ENCODE measurements at regions not wholly inside any gene's neighbourhood (a gene's known extent, or its start where the extent isn't known, plus 50 kb on each side); places are given as distances from the start of the nearest gene placed in this dataset.
A peak's percentile ranks its signal among the peaks of the same experiment; 100 is the strongest.

DNA sequence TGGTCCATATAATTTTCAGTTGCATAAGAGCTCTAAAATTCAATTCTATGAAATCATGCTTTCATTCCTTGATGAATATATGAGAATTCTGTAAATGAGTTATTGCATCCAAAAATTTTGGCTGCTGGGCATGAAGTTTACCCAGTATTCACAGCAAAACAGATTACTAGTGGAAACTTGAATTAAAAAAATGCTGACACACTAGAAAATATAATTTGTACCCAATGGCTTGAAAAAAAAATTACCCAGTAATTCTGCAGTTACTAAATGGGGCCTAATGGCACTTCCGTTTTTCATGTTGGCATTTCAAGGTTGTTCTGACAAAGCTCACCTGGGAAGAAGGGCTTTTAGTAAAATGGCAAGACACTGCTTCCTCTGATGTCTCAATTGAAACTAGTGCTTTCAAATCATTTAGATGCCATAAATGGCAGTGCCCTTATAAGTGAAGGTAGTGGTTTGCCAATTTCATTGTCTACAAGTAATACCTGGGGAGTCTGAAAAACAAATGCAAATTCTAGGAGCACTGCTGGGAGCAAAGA lies 343.6 kb downstream of the TDRD15 start:
- Histone ChIP-seq H3K9ac (ENCODE audit: insufficient read depth, low read depth, low read length) (no peak overlapping the region), H3K79me2 (ENCODE audit: insufficient read depth, low read length) (no peaks in the 10 kb centered on the region), H3K9me3 (ENCODE audit: low read length) (no peaks in the 10 kb centered on the region), H3K27me3 (ENCODE audit: control insufficient read depth in 1 of 2, insufficient read depth in 2 of 2, low read length in 2 of 2) (no peaks in the 10 kb centered on the region), H4K20me1 (ENCODE audit: insufficient read depth, low read length) (no peaks in the 10 kb centered on the region), H3K4me1 (ENCODE audit: insufficient read depth, low read length) (no peaks in the 10 kb centered on the region), H3K4me3 (replicated peaks in 1 of 3; ENCODE audit: insufficient read depth in 1 of 3, low read depth in 2 of 3, low read length in 3 of 3) (no peak overlapping the region), H3K36me3 (replicated peaks in 1 of 2; ENCODE audit: control insufficient read depth in 1 of 2, insufficient read depth in 2 of 2, low read length in 2 of 2) (no peaks in the 10 kb centered on the region), H3K4me2 (ENCODE audit: low read depth, low read length) (no peak overlapping the region), H3K27ac (ENCODE audit: extremely low read length, insufficient read depth, low read length) (no peak overlapping the region), H2AFZ (ENCODE audit: low read length) (no peak overlapping the region)
- BruUV-seq (replicated peaks): no TSS peak
- ChIA-PET POLR2A (no interaction called here), CTCF (ENCODE audit: low intra/inter-chr PET ratio, low total read pairs) (no interaction called here)
- 0% methylated on average over 1 of the region's 1 CpG for WGBS (ENCODE audit: low lambda C conversion rate)
- in situ Hi-C loops (cut with HindIII; ENCODE audit: extremely low pct_ligation_motif_present, low pct_unique_long_range_greater_than_20kb) (no loop called here), intact Hi-C loops (cut with micrococcal nuclease; ENCODE audit: unreplicated experiment) (no loop called here)
- no peak for FAIRE-seq
- DNase-seq (ENCODE audit: low spot score): no peak
- no peak for ATAC-seq
- TF ChIP-seq MAFK (conservative IDR thresholded peaks at IDR 0.05 in 1 of 2, IDR thresholded peaks at IDR 0.05 in 1 of 2; ENCODE audit: low read length in 2 of 2): peak; percentile 89 to 94
- TF ChIP-seq MAFF (IDR thresholded peaks at IDR 0.05; ENCODE audit: low read depth, low read length): peak; percentile 91
- no peak for TF ChIP-seq KDM2A (CRISPR knock-in tag; IDR thresholded peaks at IDR 0.05; ENCODE audit: borderline replicate concordance, low read depth)

- Histone ChIP-seq H3K4me2 (ENCODE audit: low read depth, low read length) (no peak overlapping the region), H3K79me2 (ENCODE audit: insufficient read depth, low read length) (no peaks in the 10 kb centered on the region), H3K27me3 (ENCODE audit: control insufficient read depth in 1 of 2, insufficient read depth in 2 of 2, low read length in 2 of 2) (no peaks in the 10 kb centered on the region), H3K4me1 (ENCODE audit: insufficient read depth, low read length) (no peaks in the 10 kb centered on the region), H4K20me1 (ENCODE audit: insufficient read depth, low read length) (no peaks in the 10 kb centered on the region), H3K9me3 (ENCODE audit: low read length) (no peaks in the 10 kb centered on the region), H3K9ac (ENCODE audit: insufficient read depth, low read depth, low read length) (no peak overlapping the region), H3K4me3 (replicated peaks in 1 of 3; ENCODE audit: insufficient read depth in 1 of 3, low read depth in 2 of 3, low read length in 3 of 3) (no peak overlapping the region), H3K27ac (ENCODE audit: extremely low read length, insufficient read depth, low read length) (no peak overlapping the region), H2AFZ (ENCODE audit: low read length) (no peak overlapping the region), H3K36me3 (replicated peaks in 1 of 2; ENCODE audit: control insufficient read depth in 1 of 2, insufficient read depth in 2 of 2, low read length in 2 of 2) (no peaks in the 10 kb centered on the region)
- intact Hi-C loops (cut with micrococcal nuclease; ENCODE audit: unreplicated experiment): no loop called here
- in situ Hi-C loops (cut with HindIII; ENCODE audit: extremely low pct_ligation_motif_present, low pct_unique_long_range_greater_than_20kb): no loop called here
- BruUV-seq (replicated peaks): no TSS peak
- DNase-seq (ENCODE audit: low spot score) (no peak), FAIRE-seq (no peak), ATAC-seq (no peak)
- POLR2A ChIA-PET: no interaction called here
- 8% methylated on average over 2 of the region's 2 CpGs for WGBS (ENCODE audit: low lambda C conversion rate)
- CTCF ChIA-PET (ENCODE audit: low intra/inter-chr PET ratio, low total read pairs): no interaction called here
- TF ChIP-seq CAMTA2 (CRISPR knock-in tag; IDR thresholded peaks at IDR 0.05; ENCODE audit: borderline replicate concordance) (no peak), HNF4A (CRISPR knock-in tag; IDR thresholded peaks at IDR 0.05) (no peak), ZBTB25 (CRISPR knock-in tag; IDR thresholded peaks at IDR 0.05) (no peak), RCOR2 (CRISPR knock-in tag; IDR thresholded peaks at IDR 0.05) (no peak), MIER2 (CRISPR knock-in tag; IDR thresholded peaks at IDR 0.05) (no peak), ZNF788 (CRISPR knock-in tag; IDR thresholded peaks at IDR 0.05; ENCODE audit: borderline replicate concordance) (no peak), ZNF550 (CRISPR knock-in tag; IDR thresholded peaks at IDR 0.05; ENCODE audit: borderline replicate concordance) (no peak), RFX5 (IDR thresholded peaks at IDR 0.05; ENCODE audit: low read depth, low read length) (no peak), ZNF674 (CRISPR knock-in tag; IDR thresholded peaks at IDR 0.05; ENCODE audit: low read depth) (no peak), FOXM1 (CRISPR knock-in tag; IDR thresholded peaks at IDR 0.05) (no peak), ZBTB1 (CRISPR knock-in tag; IDR thresholded peaks at IDR 0.05; ENCODE audit: borderline replicate concordance) (no peak), CHCHD3 (CRISPR knock-in tag; IDR thresholded peaks at IDR 0.05) (no peak)
Measured at GRCh38 chr2:21467910-21468309, 344.1 kb downstream of the TDRD15 start.

All from HepG2 (cell line).